HUES48 (cell line): ENCODE measurements at regions not wholly inside any gene's neighbourhood (a gene's known extent, or its start where the extent isn't known, plus 50 kb on each side); places are given as distances from the start of the nearest gene placed in this dataset.
"Not testable (repeated sequence)": the region's sequence is repeated elsewhere in the genome, so short reads cannot be mapped to it uniquely, and the experiment has no call there.

Experiments used
- H3K27ac ChIP-seq: one replicate; pipeline ENCODE4 v1.7.0; 2013; ENCODE audit warnings: low read depth, low read length, inconsistent platforms
- H3K27me3 ChIP-seq: 2 replicates; pipeline ENCODE4 v1.6.1; 2013; ENCODE audit warnings: mild to moderate bottlenecking, low read length; ENCODE audit not compliant: control insufficient read depth, insufficient read depth
- H3K36me3 ChIP-seq: 2 replicates; pipeline ENCODE4 v1.6.1; 2013; ENCODE audit warnings: low read length; ENCODE audit not compliant: control insufficient read depth, insufficient read depth
- H3K4me1 ChIP-seq: 2 replicates; pipeline ENCODE4 v1.6.1; 2013; ENCODE audit warnings: mild to moderate bottlenecking, low read length; ENCODE audit not compliant: control insufficient read depth, insufficient read depth
- H3K4me3 ChIP-seq: 2 replicates; pipeline ENCODE4 v1.5.1; 2013; ENCODE audit warnings: mild to moderate bottlenecking, low read depth, low read length
- H3K9ac ChIP-seq: 2 replicates; pipeline ENCODE4 v1.6.1; 2013; ENCODE audit warnings: mild to moderate bottlenecking, low read depth, low read length, moderate library complexity
- H3K9me3 ChIP-seq: 2 replicates; pipeline ENCODE4 v1.6.1; 2013; ENCODE audit warnings: low read length; ENCODE audit not compliant: control insufficient read depth, insufficient read depth

DNA sequence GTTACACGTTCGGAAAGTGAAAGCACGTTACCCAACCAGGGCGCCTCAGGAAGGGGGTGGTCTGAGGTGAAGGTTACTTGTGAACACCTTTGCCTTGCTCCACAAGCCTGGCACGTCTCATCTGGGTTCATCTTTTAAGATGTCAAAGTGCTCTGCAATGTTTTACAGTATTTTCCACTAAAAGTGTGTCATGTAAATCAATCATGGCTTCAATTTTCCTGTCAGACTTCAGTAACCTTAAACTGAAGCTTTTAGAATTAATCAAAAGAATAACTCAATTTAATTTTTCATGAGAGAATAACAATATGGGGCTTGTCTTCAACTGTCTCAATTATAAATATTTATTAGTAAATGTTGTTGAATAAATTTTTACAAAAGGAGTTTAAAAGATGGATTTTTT is 93.3 kb upstream of the FANCL start:
- H3K9ac ChIP-seq, result no peak overlapping the region
- no peak overlapping the region for H3K27ac ChIP-seq
- peaks cover 3% of the 10 kb centered on the region; the same call in 1 of the 2 replicates for H3K4me1 ChIP-seq
- H3K9me3 ChIP-seq, result no peaks in the 10 kb centered on the region
- H3K27me3 ChIP-seq, result no peaks in the 10 kb centered on the region; the same call in 1 of the 2 replicates
- no peaks in the 10 kb centered on the region for H3K36me3 ChIP-seq
- H3K4me3 ChIP-seq, result no peak overlapping the region

DNA sequence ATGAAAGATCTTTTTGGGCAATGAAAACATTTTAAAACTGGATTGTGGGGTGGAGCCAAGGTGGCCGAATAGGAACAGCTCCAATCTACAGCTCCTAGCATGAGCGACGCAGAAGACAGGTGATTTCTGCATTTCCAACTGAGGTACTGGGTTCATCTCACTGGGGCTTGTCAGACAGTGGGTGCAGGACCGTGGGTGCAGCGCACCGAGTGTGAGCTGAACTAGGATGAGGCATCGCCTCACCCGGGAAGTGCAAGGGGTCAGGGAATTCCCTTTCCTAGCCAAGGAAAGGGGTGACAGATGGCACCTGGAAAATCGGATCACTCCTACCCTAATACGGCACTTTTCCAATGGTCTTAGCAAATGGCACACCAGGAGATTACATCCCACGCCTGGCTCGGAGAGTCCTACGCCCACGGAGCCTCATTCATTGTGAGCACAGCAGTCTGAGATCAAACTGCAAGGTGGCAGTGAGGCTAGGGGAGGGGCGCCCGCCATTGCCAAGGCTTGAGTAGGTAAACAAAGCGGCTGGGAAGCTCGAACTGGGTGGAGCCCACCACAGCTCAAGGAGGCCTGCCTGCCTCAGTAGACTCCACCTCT is 84.3 kb upstream of the FANCL start:
- H3K36me3 ChIP-seq, H3K9ac ChIP-seq, H3K27ac ChIP-seq, H3K4me1 ChIP-seq, H3K27me3 ChIP-seq, H3K9me3 ChIP-seq, H3K4me3 ChIP-seq: not testable (repeated sequence)

DNA sequence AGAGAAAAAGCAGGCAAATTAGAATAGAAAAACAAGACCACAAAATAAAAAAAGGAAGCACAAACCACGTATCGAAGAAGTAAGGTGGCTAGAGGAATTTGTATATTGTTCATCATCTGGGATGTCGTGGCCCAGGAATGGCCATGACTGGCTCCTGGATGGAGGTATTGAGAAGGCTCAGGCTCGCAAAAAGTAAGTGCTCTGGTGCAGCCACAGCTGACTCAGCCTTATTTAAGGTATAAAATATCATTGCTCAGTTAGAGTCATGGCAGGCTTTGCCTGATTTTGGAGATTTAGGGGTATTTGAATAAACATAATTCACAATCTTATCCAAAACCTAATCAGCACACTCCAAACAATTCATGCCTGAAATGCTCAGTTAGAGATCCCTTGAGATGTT is 78.4 kb upstream of the FANCL start:
- H3K4me1 ChIP-seq, result peaks cover 8% of the 10 kb centered on the region
- no peak overlapping the region for H3K4me3 ChIP-seq
- no peaks in the 10 kb centered on the region; the same call in 1 of the 2 replicates for H3K9me3 ChIP-seq
- no peaks in the 10 kb centered on the region for H3K27me3 ChIP-seq
- H3K27ac ChIP-seq, result no peak overlapping the region
- no peak overlapping the region for H3K9ac ChIP-seq
- no peaks in the 10 kb centered on the region for H3K36me3 ChIP-seq

DNA sequence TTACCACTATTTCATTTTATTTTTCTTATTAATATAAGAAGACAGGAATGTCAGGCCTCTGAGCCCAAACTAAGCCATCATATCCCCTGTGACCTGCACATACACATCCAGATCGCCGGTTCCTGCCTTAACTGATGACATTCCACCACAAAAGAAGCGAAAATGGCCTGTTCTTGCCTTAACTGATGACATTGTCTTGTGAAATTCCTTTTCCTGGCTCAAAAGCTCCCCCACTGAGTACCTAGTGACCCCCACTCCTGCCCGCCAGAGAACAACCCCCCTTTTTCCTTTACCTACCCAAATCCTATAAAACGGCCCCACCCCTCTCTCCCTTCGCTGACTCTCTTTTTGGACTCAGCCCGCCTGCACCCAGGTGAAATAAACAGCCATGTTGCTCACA is 77.8 kb upstream of the FANCL start:
- H3K9me3 ChIP-seq, H3K36me3 ChIP-seq, H3K4me1 ChIP-seq, H3K27me3 ChIP-seq, H3K9ac ChIP-seq, H3K4me3 ChIP-seq, H3K27ac ChIP-seq: not testable (repeated sequence)

DNA sequence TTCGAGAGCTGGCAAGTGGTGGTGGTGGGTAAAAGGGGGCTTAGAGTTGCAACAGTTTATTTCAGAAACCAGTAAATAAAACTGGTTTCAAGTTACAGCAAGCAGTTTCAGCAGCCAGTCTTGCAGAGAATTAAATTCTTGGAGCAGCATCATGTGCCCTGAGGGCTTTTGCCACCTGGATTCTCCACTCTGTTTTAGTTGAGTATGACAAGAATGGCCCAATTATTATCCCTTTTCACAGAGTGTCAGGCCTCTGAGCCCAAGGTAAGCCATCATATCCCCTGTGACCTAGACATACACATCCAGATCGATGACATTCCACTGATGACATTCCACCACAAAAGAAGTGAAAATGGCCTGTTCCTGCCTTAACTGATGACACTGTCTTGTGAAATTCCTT is 72.8 kb upstream of the FANCL start:
- Histone ChIP-seq H3K9ac (no peak overlapping the region), H3K36me3 (no peaks in the 10 kb centered on the region), H3K27me3 (no peaks in the 10 kb centered on the region), H3K27ac (no peak overlapping the region), H3K4me1 (no peaks in the 10 kb centered on the region), H3K4me3 (no peak overlapping the region), H3K9me3 (peaks cover 3% of the 10 kb centered on the region; the same call in 1 of the 2 replicates)

DNA sequence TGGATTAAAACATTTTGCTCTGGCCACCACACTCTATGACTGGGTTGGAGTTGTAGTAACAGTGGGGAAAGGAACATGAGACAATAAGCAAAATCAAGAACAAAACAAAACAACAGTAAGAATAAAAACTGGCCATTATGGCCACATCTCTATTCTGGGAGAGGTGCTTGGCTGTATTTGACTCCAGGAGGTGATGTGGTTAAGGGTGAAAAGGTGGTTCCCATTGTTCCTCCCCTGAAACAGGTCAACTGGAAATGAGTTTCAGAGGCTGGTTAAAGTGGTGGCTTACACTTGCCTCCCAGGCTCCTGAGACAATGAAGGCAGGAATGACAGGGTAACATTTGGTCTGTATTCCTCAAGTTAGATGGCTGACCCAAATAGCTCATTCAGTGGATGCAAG is 67.3 kb upstream of the FANCL start:
- Histone ChIP-seq H3K27ac (no peak overlapping the region), H3K4me1 (no peaks in the 10 kb centered on the region), H3K27me3 (no peaks in the 10 kb centered on the region), H3K36me3 (no peaks in the 10 kb centered on the region), H3K9me3 (no peaks in the 10 kb centered on the region; the same call in 1 of the 2 replicates), H3K4me3 (no peak overlapping the region), H3K9ac (no peak overlapping the region)

DNA sequence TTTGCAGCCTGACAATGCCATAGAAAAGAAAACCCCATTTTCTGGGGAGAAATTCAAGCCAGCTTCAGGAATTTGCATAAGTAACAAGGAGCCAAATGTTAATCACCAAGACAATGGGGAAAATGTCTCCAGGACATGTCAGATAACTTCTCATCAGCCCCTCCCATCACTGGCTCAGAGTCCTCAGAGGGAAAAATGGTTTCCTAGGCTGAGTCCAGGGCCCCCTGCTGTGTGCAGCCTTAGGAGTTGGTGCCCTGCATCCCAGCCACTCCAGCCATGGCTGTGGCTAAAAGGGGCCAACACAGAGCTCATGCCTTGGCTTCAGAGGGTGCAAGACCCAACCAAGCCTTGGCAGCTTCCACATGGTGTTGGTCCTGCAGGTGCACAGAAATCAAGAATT is 63.7 kb upstream of the FANCL start:
- H3K9ac ChIP-seq, result no peak overlapping the region
- H3K36me3 ChIP-seq, result no peaks in the 10 kb centered on the region
- H3K27ac ChIP-seq, result no peak overlapping the region
- no peaks in the 10 kb centered on the region for H3K27me3 ChIP-seq
- H3K4me3 ChIP-seq, result no peak overlapping the region
- no peaks in the 10 kb centered on the region for H3K9me3 ChIP-seq
- H3K4me1 ChIP-seq, result no peaks in the 10 kb centered on the region

DNA sequence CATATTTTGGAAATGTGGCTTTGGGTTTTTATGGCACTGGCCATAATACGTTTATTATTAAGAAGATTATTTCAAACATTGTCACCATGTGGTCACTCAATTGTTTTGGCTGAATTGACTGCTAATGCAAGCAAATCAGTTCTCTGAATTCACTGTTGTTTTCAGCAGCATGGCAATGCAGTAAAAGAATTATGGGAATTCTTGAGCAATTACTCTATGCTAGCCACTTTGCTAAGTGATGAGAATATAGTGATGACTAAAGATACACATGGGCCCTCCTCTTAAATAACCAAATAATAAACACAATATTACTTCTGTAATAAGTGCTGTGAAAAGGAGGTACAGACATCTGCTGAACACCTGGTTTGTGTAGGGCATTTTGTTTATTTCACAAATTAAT is 58.0 kb upstream of the FANCL start:
- H3K9me3 ChIP-seq, result no peaks in the 10 kb centered on the region
- no peaks in the 10 kb centered on the region for H3K36me3 ChIP-seq
- H3K27me3 ChIP-seq, result no peaks in the 10 kb centered on the region
- no peak overlapping the region for H3K27ac ChIP-seq
- no peak overlapping the region for H3K4me3 ChIP-seq
- H3K4me1 ChIP-seq, result no peaks in the 10 kb centered on the region
- H3K9ac ChIP-seq, result no peak overlapping the region

DNA sequence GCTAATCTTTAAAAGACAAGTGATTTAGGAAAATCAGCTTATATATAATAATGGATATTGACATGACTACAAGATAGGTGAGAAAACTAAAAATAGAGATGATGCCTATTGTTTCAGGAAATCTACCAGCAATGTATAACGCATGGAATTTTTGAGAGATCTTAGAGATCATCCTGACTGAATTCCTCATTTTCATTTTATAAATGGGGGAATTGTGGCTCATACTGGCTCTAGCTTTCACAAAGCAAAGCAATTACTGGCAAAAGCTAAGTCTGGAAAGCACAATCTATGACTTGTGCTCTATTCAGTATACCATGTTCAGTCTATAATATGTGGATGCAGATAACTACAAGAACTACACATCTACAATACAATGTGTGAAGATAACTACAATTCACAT is 51.9 kb upstream of the FANCL start:
- no peak overlapping the region for H3K27ac ChIP-seq
- H3K4me3 ChIP-seq, result no peak overlapping the region
- no peaks in the 10 kb centered on the region for H3K4me1 ChIP-seq
- no peaks in the 10 kb centered on the region for H3K36me3 ChIP-seq
- H3K27me3 ChIP-seq, result no peaks in the 10 kb centered on the region
- H3K9me3 ChIP-seq, result no peaks in the 10 kb centered on the region
- no peak overlapping the region for H3K9ac ChIP-seq

DNA sequence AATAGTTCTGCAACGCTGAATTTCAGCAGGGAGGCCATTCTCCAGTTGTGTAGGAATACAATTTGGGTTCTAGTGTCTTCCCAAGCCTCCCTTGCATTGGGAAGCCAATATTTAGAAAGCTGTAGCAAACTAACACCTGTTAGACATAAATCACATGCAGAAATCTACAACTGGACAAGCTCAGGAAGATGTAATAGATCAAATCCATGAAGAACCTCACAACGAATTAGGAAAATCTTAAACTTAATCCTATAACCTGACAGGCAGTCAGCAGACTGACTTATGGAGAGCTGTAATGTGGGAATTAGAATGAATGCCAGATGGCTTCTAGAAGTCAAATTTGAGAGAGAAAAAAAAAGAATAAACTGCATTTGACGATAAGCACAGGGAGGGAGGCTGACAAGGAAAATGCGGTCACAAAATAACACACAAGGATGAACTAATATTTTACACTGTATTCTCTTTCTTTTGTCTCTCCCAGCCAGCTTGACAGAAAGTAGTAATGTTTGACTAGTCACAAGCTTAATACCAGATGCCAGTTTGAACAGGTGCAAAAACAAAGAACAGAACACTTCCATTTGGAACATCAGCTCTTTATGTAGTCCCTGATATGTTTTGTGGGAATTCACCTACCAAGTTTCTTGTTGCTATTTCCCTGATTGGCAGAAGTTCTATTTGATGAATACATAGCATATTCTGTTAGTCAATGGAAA is 50.8 kb upstream of the FANCL start:
- no peaks in the 10 kb centered on the region for H3K27me3 ChIP-seq
- no peaks in the 10 kb centered on the region for H3K4me1 ChIP-seq
- no peaks in the 10 kb centered on the region for H3K36me3 ChIP-seq
- no peak overlapping the region for H3K4me3 ChIP-seq
- H3K9me3 ChIP-seq, result no peaks in the 10 kb centered on the region
- no peak overlapping the region for H3K27ac ChIP-seq
- H3K9ac ChIP-seq, result no peak overlapping the region
